ENCODE measurements at regions not wholly inside any gene's neighbourhood (a gene's known extent, or its start where the extent isn't known, plus 50 kb on each side); places are given as distances from the start of the nearest gene placed in this dataset.

- H3K36me3 ChIP-seq = no peaks in the 10 kb centered on the region
- TF ChIP-seq CTCF (IDR thresholded peaks at IDR 0.05) = no peak
- H3K4me1 ChIP-seq = no peaks in the 10 kb centered on the region
- no peaks in the 10 kb centered on the region for H3K27me3 ChIP-seq
- DNase-seq (no peak), ATAC-seq (no peak)
- H3K27ac ChIP-seq = no peak overlapping the region
- H3K4me3 ChIP-seq = no peak overlapping the region
- no peaks in the 10 kb centered on the region for H3K9me3 ChIP-seq
- intact Hi-C loops (cut with DNase I) = no loop called here
Measured at GRCh38 chr10:43853369-43853768, 204.7 kb upstream of the ZNF32 start.

- no peak overlapping the region for H3K4me3 ChIP-seq
- no peak for DNase-seq
- no peaks in the 10 kb centered on the region for H3K27me3 ChIP-seq
- H3K4me1 ChIP-seq = no peaks in the 10 kb centered on the region
- intact Hi-C loops (cut with DNase I) = no loop called here
- H3K9me3 ChIP-seq = no peaks in the 10 kb centered on the region
- ATAC-seq = no peak
- H3K27ac ChIP-seq = no peak overlapping the region
- no peak for TF ChIP-seq CTCF (IDR thresholded peaks at IDR 0.05)
- no peaks in the 10 kb centered on the region for H3K36me3 ChIP-seq
Measured at GRCh38 chr10:43852644-43853214, 204.0 kb upstream of the ZNF32 start.

- Histone ChIP-seq H3K27ac (no peak overlapping the region), H3K4me3 (no peak overlapping the region), H3K4me1 (no peaks in the 10 kb centered on the region), H3K36me3 (no peaks in the 10 kb centered on the region), H3K9me3 (no peaks in the 10 kb centered on the region), H3K27me3 (no peaks in the 10 kb centered on the region)
- TF ChIP-seq CTCF (IDR thresholded peaks at IDR 0.05) = no peak
- no peak for DNase-seq
- no peak for ATAC-seq
- intact Hi-C loops (cut with DNase I) = no loop called here
Measured at GRCh38 chr10:43852149-43852548, 203.5 kb upstream of the ZNF32 start.

- no peak for DNase-seq
- Histone ChIP-seq H3K4me1 (peaks cover 0 to 6% of the 10 kb centered on the region in 2 donors), H3K9me3 (no peaks in the 10 kb centered on the region), H3K27me3 (no peaks in the 10 kb centered on the region), H3K4me3 (no peak overlapping the region), H3K36me3 (no peaks in the 10 kb centered on the region), H3K27ac (no peak overlapping the region)
- intact Hi-C loops (cut with DNase I) = no loop called here
- ATAC-seq = no peak
- no peak for TF ChIP-seq CTCF (IDR thresholded peaks at IDR 0.05)
Measured at GRCh38 chr10:43851030-43851429, 202.3 kb upstream of the ZNF32 start.

GRCh38 chr10:43849551-43849950 is 200.9 kb upstream of the ZNF32 start:
- H3K27ac ChIP-seq = no peak overlapping the region
- no peak for ATAC-seq
- intact Hi-C loops (cut with DNase I) = no loop called here
- H3K9me3 ChIP-seq = no peaks in the 10 kb centered on the region
- H3K4me1 ChIP-seq = peaks cover 0 to 18% of the 10 kb centered on the region in 2 donors
- H3K4me3 ChIP-seq = no peak overlapping the region
- no peak for TF ChIP-seq CTCF (IDR thresholded peaks at IDR 0.05)
- DNase-seq = no peak
- H3K36me3 ChIP-seq = no peaks in the 10 kb centered on the region
- H3K27me3 ChIP-seq = no peaks in the 10 kb centered on the region
